ENCODE measurements at regions not wholly inside any gene's neighbourhood (a gene's known extent, or its start where the extent isn't known, plus 50 kb on each side); places are given as distances from the start of the nearest gene placed in this dataset.
"Not testable (repeated sequence)": the region's sequence is repeated elsewhere in the genome, so short reads cannot be mapped to it uniquely, and the experiment has no call there.

- Histone ChIP-seq H3K4me1 (no peaks in the 10 kb centered on the region), H3K9me3 (no peaks in the 10 kb centered on the region), H3K4me3 (no peak overlapping the region), H3K36me3 (no peaks in the 10 kb centered on the region), H3K27me3 (peaks cover 0 to 4% (median 0%) of the 10 kb centered on the region in 4 donors), H3K27ac (replicated peaks in 1 of 4) (no peak overlapping the region)
- intact Hi-C loops (cut with DNase I) = no loop called here
- TF ChIP-seq EP300 (IDR thresholded peaks at IDR 0.05) = no peak
- no peak for TF ChIP-seq POLR2AphosphoS5 (IDR thresholded peaks at IDR 0.05)
- no peak for TF ChIP-seq CTCF (IDR thresholded peaks at IDR 0.05)
- TF ChIP-seq POLR2A (IDR thresholded peaks at IDR 0.05; ENCODE audit: low read depth) = no peak
- no peak for DNase-seq (ENCODE audit: extremely low spot score)
Measured at GRCh38 chr22:34808618-34809017, 257.3 kb upstream of the ISX start.

GRCh38 chr22:34812631-34813030, 253.3 kb upstream of the ISX start:
- WGBS = 71% methylated on average over 1 of the region's 1 CpG
- Histone ChIP-seq H3K4me3 (no peak overlapping the region), H3K27ac (replicated peaks in 1 of 4) (no peak overlapping the region), H3K4me1 (no peaks in the 10 kb centered on the region), H3K9me3 (no peaks in the 10 kb centered on the region), H3K36me3 (no peaks in the 10 kb centered on the region), H3K27me3 (peaks cover 0 to 3% (median 0%) of the 10 kb centered on the region in 4 donors)
- no peak for TF ChIP-seq EP300 (IDR thresholded peaks at IDR 0.05)
- DNase-seq (ENCODE audit: extremely low spot score) = no peak
- intact Hi-C loops (cut with DNase I) = loop anchor here (10.0 kb wide), 1 partner anchor 62 kb away; no protein-coding TSS in a partner anchor

- Histone ChIP-seq H3K4me3 (no peak overlapping the region), H3K9me3 (no peaks in the 10 kb centered on the region), H3K27me3 (peaks cover 0 to 3% (median 0%) of the 10 kb centered on the region in 4 donors), H3K4me1 (no peaks in the 10 kb centered on the region), H3K36me3 (no peaks in the 10 kb centered on the region), H3K27ac (replicated peaks in 1 of 4) (no peak overlapping the region)
- no peak for TF ChIP-seq EP300 (IDR thresholded peaks at IDR 0.05)
- TF ChIP-seq CTCF (IDR thresholded peaks at IDR 0.05) = no peak
- no peak for TF ChIP-seq POLR2AphosphoS5 (IDR thresholded peaks at IDR 0.05)
- no peak for TF ChIP-seq POLR2A (IDR thresholded peaks at IDR 0.05; ENCODE audit: low read depth)
- no peak for DNase-seq (ENCODE audit: extremely low spot score)
- 54% methylated on average over 2 of the region's 2 CpGs for WGBS
- intact Hi-C loops (cut with DNase I) = loop anchor here (10.0 kb wide), 1 partner anchor 60 kb away; no protein-coding TSS in a partner anchor
Measured at GRCh38 chr22:34814260-34815025, 251.5 kb upstream of the ISX start.

GRCh38 chr22:34829485-34829884, 236.5 kb upstream of the ISX start:
- DNase-seq (ENCODE audit: extremely low spot score) = no peak
- no peak overlapping the region for H3K27ac ChIP-seq (replicated peaks in 1 of 4)
- TF ChIP-seq EP300 (IDR thresholded peaks at IDR 0.05) (no peak), CTCF (IDR thresholded peaks at IDR 0.05) (no peak), POLR2AphosphoS5 (IDR thresholded peaks at IDR 0.05) (no peak), POLR2A (IDR thresholded peaks at IDR 0.05; ENCODE audit: low read depth) (no peak)
- H3K9me3 ChIP-seq = no peaks in the 10 kb centered on the region
- intact Hi-C loops (cut with DNase I) = no loop called here
- H3K36me3 ChIP-seq = no peaks in the 10 kb centered on the region
- no peaks in the 10 kb centered on the region for H3K4me1 ChIP-seq
- no peak overlapping the region for H3K4me3 ChIP-seq
- no peaks in the 10 kb centered on the region for H3K27me3 ChIP-seq
- 100% methylated on average over 3 of the region's 3 CpGs for WGBS

- Histone ChIP-seq H3K27me3 (no peaks in the 10 kb centered on the region), H3K27ac (replicated peaks in 1 of 4) (no peak overlapping the region), H3K4me3 (no peak overlapping the region), H3K36me3 (no peaks in the 10 kb centered on the region), H3K9me3 (no peaks in the 10 kb centered on the region), H3K4me1 (no peaks in the 10 kb centered on the region)
- no peak for TF ChIP-seq POLR2A (IDR thresholded peaks at IDR 0.05; ENCODE audit: low read depth)
- TF ChIP-seq POLR2AphosphoS5 (IDR thresholded peaks at IDR 0.05) = no peak
- TF ChIP-seq CTCF (IDR thresholded peaks at IDR 0.05) = no peak
- no peak for TF ChIP-seq EP300 (IDR thresholded peaks at IDR 0.05)
- DNase-seq (ENCODE audit: extremely low spot score) = no peak
- 65% methylated on average over 4 of the region's 4 CpGs for WGBS
- intact Hi-C loops (cut with DNase I) = no loop called here
Measured at GRCh38 chr22:34834059-34834458, 231.9 kb upstream of the ISX start.

- WGBS = 43% methylated on average over 3 of the region's 3 CpGs
- H3K36me3 ChIP-seq; H3K4me1 ChIP-seq; intact Hi-C loops (cut with DNase I); H3K4me3 ChIP-seq; H3K27ac ChIP-seq (replicated peaks in 1 of 4); DNase-seq (ENCODE audit: extremely low spot score); H3K27me3 ChIP-seq; H3K9me3 ChIP-seq: not testable (repeated sequence)
Measured at GRCh38 chr22:34834541-34834940, 231.4 kb upstream of the ISX start.
